Skeletal muscle tissue (tissue), 3 donors: ENCODE measurements at regions not wholly inside any gene's neighbourhood (a gene's known extent, or its start where the extent isn't known, plus 50 kb on each side); places are given as distances from the start of the nearest gene placed in this dataset.
"Not testable (repeated sequence)": the region's sequence is repeated elsewhere in the genome, so short reads cannot be mapped to it uniquely, and the experiment has no call there.

Source experiments
- H3K27ac ChIP-seq: one replicate; pipeline ENCODE4 v1.7.0; 2013; ENCODE audit warnings: mild to moderate bottlenecking, low read depth, low read length, inconsistent platforms
- H3K27me3 ChIP-seq, 3 donors: one replicate each; pipeline ENCODE4 v1.7.0; 2013; ENCODE audit warnings: low read length in 3 of 3; ENCODE audit not compliant: control insufficient read depth in 3 of 3, insufficient read depth in 3 of 3
- H3K36me3 ChIP-seq, 3 donors: one replicate each; pipeline ENCODE4 v1.7.0; 2013; ENCODE audit warnings: low read length in 3 of 3; ENCODE audit not compliant: control insufficient read depth in 3 of 3, insufficient read depth in 3 of 3
- H3K4me1 ChIP-seq, 3 donors: one replicate each; pipeline ENCODE4 v1.7.0; 2013; ENCODE audit warnings: low read length in 3 of 3, mild to moderate bottlenecking in 3 of 3; ENCODE audit not compliant: control insufficient read depth in 3 of 3, insufficient read depth in 3 of 3
- H3K4me3 ChIP-seq, 3 donors: one replicate each; pipeline ENCODE4 v1.7.0; 2013; ENCODE audit warnings: low read length in 3 of 3
- H3K9ac ChIP-seq, 3 donors: one replicate each; pipeline ENCODE4 v1.7.0; 2013; ENCODE audit warnings: low read length in 3 of 3, mild to moderate bottlenecking in 3 of 3, moderate library complexity in 2 of 3, low read depth in 1 of 3
- H3K9me3 ChIP-seq, 3 donors: one replicate each; pipeline ENCODE4 v1.7.0; 2013; ENCODE audit warnings: low read length in 3 of 3; ENCODE audit not compliant: control insufficient read depth in 3 of 3
- donor health status: Osteomylitis.

DNA sequence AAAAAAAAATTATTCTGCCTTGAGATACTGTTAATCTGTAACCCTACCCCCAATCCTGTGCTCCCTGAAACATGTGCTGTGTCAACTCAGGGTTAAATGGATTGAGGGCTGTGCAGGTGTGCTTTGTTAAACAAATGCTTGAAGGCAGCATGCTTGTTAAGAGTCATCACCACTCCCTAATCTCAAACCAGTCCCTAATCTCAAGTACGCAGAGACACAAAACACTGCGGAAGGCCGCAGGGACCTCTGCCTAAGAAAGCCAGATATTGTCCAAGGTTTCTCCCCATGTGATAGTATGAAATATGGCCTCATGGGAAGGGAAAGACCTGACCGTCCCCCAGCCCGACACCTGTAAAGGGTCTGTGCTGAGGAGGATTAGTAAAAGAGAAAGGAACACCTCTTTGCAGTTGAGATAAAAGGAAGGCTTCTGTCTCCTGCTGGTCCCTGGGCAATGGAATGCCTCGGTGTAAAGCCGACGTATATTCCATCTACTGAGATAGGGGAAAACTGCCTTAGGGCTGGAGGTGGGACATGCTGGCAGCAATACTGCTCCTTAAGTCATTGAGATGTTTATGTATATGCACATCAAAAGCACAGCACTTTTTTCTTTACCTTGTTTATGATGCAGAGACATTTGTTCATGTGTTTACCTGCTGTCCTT lies 402.6 kb downstream of the TBC1D32 start:
- H3K4me1 ChIP-seq, H3K4me3 ChIP-seq: not testable (repeated sequence)

DNA sequence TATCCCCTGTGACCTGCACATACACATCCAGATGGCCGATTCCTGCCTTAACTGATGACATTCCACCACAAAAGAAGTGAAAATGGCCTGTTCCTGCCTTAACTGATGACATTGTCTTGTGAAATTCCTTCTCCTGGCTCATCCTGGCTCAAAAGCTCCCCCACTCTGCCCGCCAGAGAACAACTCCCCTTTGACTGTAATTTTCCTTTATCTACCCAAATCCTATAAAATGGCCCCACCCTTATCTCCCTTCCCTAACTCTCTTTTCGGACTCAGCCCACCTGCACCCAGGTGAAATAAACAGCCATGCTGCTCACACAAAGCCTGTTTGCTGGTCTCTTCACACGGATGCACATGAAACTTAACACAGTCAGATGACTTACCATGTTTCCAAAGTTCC lies 403.8 kb downstream of the TBC1D32 start:
- H3K4me1 ChIP-seq, H3K27me3 ChIP-seq, H3K9ac ChIP-seq, H3K9me3 ChIP-seq, H3K27ac ChIP-seq, H3K36me3 ChIP-seq, H3K4me3 ChIP-seq: not testable (repeated sequence)

More for the DNA sequence above, 402.6 kb downstream of the TBC1D32 start:
- H3K27me3 ChIP-seq, H3K9ac ChIP-seq, H3K36me3 ChIP-seq, H3K27ac ChIP-seq, H3K9me3 ChIP-seq: not testable (repeated sequence)

DNA sequence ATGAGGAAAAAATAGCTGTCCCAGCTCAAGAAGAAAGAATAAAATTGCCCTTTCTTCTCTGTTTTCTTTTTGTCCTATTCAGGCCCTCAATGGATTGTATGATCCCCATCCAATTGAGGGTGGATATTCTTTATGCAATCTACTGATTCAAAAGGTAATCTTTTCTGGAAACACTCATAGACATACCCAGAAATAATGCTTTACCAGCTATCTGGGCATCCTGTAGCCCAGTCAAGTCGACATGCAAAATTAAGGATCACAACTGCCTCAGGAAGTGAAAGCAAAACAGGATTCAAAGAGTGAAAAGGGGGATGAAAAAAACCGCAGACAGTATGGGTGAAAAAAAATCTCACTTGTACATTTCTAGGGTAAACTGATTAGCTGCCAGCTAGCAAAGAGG lies 410.1 kb downstream of the TBC1D32 start:
- H3K4me3 ChIP-seq, result no peak overlapping the region
- no peaks in the 10 kb centered on the region for H3K27me3 ChIP-seq
- H3K4me1 ChIP-seq, result no peaks in the 10 kb centered on the region
- H3K9me3 ChIP-seq, result no peaks in the 10 kb centered on the region
- no peaks in the 10 kb centered on the region for H3K36me3 ChIP-seq
- H3K27ac ChIP-seq, result no peak overlapping the region
- no peak overlapping the region for H3K9ac ChIP-seq

DNA sequence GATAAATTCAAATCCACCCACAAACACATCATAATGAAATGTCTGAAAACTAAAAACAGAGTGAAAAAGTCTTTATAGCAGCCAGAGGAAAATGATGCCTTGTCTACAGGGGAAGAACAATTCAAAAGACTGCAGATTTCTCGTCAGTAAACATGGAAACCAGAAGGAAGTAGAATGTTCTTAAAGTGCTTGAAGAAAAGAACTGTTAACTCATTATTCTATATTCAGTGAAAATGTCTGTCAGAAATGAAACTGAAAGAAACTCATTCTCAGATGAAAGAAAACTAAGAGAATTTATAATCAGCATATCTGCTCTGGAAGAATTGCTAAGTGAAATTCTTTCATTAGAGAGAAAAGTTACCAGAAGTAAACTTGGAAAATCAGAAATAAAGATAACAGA lies 416.1 kb downstream of the TBC1D32 start:
- Histone ChIP-seq H3K4me1 (no peaks in the 10 kb centered on the region), H3K36me3 (no peaks in the 10 kb centered on the region), H3K9ac (no peak overlapping the region), H3K9me3 (no peaks in the 10 kb centered on the region), H3K27ac (no peak overlapping the region), H3K27me3 (no peaks in the 10 kb centered on the region), H3K4me3 (no peak overlapping the region)

DNA sequence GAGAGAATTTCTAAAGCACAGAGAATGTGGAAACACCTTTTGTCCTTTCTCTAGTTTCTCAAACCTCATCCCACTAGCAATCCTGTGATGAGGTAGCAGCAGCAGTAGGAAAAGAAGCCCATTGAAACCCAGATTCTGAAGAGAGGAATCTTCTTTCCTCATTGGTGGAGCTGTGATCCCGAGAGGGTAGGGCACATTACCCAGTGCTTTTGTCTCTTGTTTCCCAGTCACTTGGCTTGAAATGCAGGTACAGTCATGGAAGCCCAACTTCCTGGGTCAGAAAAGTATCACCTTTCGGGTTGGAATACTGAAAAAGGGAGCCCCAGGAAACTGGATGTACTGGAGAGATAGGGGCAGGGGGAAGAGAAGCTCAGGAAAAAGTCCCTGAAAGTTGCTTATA lies 417.4 kb downstream of the TBC1D32 start:
- no peaks in the 10 kb centered on the region for H3K9me3 ChIP-seq
- no peaks in the 10 kb centered on the region for H3K4me1 ChIP-seq
- no peak overlapping the region for H3K4me3 ChIP-seq
- no peaks in the 10 kb centered on the region for H3K36me3 ChIP-seq
- H3K27me3 ChIP-seq, result no peaks in the 10 kb centered on the region
- no peak overlapping the region for H3K9ac ChIP-seq
- H3K27ac ChIP-seq, result no peak overlapping the region

DNA sequence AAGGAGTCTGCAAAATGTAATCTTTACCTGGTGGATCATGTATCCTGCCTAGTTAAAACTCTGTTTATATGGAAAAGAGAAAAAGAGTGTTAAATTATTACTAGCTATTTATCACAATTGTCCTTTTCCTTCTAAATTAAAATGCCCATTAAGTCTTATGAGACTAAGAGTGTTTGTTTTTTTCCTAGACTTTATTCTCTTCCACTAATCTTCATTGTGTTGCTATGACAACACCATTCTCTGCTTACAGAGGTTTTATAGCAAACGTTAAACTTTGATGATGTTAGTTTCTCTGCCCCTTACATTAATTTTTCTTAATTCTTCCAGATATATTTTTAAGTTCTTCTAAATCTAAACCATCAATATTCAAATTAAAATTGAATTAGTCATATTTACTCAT lies 420.8 kb downstream of the TBC1D32 start:
- Histone ChIP-seq H3K4me3 (no peak overlapping the region), H3K27ac (no peak overlapping the region), H3K9me3 (no peaks in the 10 kb centered on the region), H3K36me3 (no peaks in the 10 kb centered on the region), H3K4me1 (no peaks in the 10 kb centered on the region), H3K27me3 (no peaks in the 10 kb centered on the region), H3K9ac (no peak overlapping the region)

DNA sequence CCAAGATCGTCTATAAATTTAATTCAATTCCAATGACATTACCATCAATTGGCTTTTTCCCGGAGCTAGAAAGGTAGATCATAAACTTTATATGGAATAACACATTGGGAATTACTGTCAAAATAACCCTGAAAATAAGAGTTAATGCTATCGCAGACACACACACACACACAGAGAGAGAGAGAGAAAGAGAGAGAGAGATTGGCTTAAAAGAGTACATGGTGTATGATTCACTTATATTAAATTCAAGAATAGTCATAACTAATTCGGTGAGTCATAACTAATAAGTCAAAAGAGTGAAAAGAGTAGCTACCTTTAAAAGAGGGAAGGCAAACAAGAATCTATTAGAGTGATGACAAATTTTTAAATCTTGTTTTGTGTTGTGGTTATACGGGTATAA lies 425.5 kb downstream of the TBC1D32 start:
- H3K27me3 ChIP-seq, result no peaks in the 10 kb centered on the region
- no peaks in the 10 kb centered on the region for H3K4me1 ChIP-seq
- H3K9me3 ChIP-seq, result no peaks in the 10 kb centered on the region
- H3K36me3 ChIP-seq, result no peaks in the 10 kb centered on the region
- no peak overlapping the region for H3K9ac ChIP-seq
- H3K4me3 ChIP-seq, result no peak overlapping the region
- no peak overlapping the region for H3K27ac ChIP-seq

DNA sequence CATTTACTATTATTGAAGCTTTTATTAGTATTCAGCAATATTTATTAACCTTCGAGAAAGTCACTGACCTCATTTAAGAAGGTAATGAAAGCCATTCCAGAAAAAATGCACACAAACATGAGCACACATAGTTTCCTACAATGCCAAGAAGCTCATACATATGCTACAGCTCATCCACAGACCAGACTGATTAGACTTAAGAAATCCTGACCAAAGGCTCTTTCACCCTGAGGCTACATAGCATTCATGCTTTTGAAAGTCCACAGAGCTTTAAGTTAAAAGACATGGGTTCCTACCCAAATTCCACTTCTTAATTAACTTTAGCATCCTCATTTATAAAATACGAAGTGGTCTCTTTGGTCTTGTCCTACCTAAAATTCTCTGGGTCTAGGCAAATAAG lies 430.4 kb downstream of the TBC1D32 start:
- Histone ChIP-seq H3K27ac (no peak overlapping the region), H3K4me1 (no peaks in the 10 kb centered on the region), H3K9ac (no peak overlapping the region), H3K9me3 (no peaks in the 10 kb centered on the region), H3K4me3 (no peak overlapping the region), H3K27me3 (no peaks in the 10 kb centered on the region), H3K36me3 (no peaks in the 10 kb centered on the region)

DNA sequence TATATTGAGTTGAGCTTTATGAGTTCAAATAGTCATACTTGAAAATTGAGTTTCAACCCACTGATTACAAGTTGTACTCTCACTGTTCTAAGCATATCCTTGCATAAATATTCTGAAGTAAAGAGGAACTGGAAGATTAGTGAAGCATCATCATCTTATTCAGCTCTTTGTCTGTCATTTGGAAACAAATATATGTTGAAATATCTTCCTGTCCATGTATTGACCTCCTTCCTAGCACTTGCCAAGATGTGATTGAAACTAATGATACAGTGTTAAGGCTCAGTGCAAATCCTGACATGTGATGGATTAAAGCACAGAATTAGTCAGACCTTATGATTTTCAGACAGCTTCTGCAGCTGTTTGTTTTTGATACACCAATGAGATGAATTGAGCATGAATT lies 434.3 kb downstream of the TBC1D32 start:
- H3K36me3 ChIP-seq, result no peaks in the 10 kb centered on the region
- no peak overlapping the region for H3K27ac ChIP-seq
- H3K27me3 ChIP-seq, result no peaks in the 10 kb centered on the region
- no peak overlapping the region for H3K9ac ChIP-seq
- H3K4me3 ChIP-seq, result no peak overlapping the region
- no peaks in the 10 kb centered on the region for H3K4me1 ChIP-seq
- H3K9me3 ChIP-seq, result no peaks in the 10 kb centered on the region

DNA sequence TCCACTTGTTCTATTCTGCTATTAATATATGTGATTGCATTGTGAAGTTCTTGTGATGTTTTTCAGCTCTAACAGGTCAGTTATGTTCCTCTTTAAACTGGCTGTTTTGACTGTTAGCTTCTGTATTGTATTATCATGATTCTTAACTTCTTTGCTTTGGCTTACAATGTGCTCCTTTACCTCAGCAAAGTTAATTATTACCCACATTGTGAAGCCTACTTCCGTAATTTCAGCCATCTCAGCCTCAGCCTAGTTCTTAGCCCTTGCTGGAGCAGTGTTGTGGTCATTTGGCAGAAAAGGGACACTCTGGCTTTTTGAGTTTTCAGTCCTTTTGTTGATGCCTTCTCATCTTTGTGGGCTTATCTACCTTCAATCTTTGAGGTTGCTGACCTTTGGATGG lies 440.2 kb downstream of the TBC1D32 start:
- no peaks in the 10 kb centered on the region for H3K27me3 ChIP-seq
- H3K4me1 ChIP-seq, result no peaks in the 10 kb centered on the region
- H3K9ac ChIP-seq, result no peak overlapping the region
- no peak overlapping the region for H3K27ac ChIP-seq
- H3K36me3 ChIP-seq, result no peaks in the 10 kb centered on the region
- H3K9me3 ChIP-seq, result no peaks in the 10 kb centered on the region
- no peak overlapping the region for H3K4me3 ChIP-seq

DNA sequence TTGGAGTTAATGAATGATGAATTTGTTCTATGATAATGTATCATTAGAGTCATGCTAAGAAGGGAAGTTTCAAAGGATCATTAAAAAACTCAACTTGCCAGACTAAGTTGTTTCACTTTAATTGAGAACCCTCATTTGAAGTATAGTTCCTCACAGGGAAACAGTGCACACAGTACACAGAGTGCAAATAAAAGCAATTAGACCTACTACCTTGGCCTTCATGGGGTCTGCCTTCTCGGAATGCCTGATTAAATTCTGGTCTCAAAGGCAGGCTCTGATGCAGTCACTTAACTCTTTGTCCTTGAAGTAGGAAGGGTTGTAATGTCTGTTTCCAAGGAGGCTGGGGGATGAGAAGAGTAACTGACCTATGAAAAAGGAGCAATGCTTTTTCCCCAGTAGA lies 457.3 kb downstream of the TBC1D32 start:
- no peak overlapping the region for H3K4me3 ChIP-seq
- no peaks in the 10 kb centered on the region for H3K27me3 ChIP-seq
- no peaks in the 10 kb centered on the region for H3K4me1 ChIP-seq
- no peaks in the 10 kb centered on the region for H3K36me3 ChIP-seq
- peaks cover 0 to 3% (median 0%) of the 10 kb centered on the region in 3 donors for H3K9me3 ChIP-seq
- H3K27ac ChIP-seq, result no peak overlapping the region
- no peak overlapping the region for H3K9ac ChIP-seq
